HG02970 (cell line): ENCODE measurements at regions not wholly inside any gene's neighbourhood (a gene's known extent, or its start where the extent isn't known, plus 50 kb on each side); places are given as distances from the start of the nearest gene placed in this dataset.
"Not testable (repeated sequence)": the region's sequence is repeated elsewhere in the genome, so short reads cannot be mapped to it uniquely, and the experiment has no call there.

Experiments
- ATAC-seq: cut with Tn5 transposase; IDR thresholded peaks from one replicate; pipeline ENCODE4 v1.9.1; 2021; ENCODE audit warnings: mild to moderate bottlenecking, moderate library complexity, moderate number of reproducible peaks; ENCODE audit not compliant: unreplicated experiment, low FRiP score

DNA sequence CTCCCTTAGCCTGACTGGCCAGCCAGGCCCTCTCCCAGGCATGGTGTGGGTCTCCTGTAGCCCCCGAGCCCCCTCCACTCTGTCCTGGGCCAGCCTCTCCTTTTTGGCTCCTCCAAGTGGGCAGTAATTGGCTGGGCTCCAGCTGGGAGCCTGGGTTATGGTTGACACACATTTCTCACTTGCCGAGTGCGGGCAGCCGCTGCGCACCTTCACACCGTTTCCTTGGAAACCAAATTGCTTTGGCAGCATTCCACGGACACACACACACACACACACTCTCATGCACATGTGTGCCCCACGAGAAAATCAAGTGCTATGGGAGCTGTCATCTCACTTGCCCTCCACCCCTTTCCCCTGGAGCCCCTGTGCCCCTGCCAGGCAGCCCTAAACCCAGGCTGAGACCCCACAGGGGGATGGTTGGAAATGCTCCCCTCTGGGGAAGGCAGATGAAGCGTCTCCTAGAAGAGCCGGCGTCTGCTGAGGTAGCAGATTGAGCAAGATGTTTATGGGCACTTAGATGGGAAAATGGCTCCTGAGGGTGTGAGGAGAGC lies 402.7 kb upstream of the TNRC6C start:
- ATAC-seq = no peak

DNA sequence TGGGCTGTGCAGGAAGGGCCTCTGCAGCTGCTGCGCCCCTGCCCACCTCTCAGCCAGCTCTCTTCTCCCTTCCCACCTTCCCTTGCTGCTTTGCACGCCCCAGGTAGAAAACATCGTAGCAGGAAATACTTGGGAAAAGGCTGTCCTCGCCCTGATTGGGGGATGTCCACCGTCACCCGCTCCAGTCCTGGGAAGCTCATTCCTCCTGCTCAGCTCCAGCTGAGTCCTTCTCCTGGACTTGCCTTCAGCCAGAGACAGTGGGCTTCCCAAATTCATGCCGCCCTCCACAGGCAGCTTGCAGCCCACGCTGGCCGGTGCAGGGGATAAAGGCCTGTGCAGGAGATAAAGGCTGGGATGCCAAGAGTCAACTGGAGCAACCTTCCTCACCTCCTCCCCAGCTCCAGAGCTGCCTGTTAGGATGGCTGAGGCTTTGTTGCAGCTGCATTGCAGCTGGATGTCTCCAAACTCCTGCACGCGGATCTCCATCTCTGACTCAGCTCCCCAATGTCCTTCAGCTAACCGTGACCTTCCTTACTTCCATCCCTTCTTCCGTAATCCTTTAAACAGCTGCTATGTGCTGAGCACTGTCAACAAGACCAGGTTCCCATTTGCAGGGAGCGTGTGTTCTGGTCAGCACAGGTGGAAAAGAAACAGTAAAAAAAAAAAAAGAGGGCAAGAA lies 402.0 kb upstream of the TNRC6C start:
- no peak for ATAC-seq

DNA sequence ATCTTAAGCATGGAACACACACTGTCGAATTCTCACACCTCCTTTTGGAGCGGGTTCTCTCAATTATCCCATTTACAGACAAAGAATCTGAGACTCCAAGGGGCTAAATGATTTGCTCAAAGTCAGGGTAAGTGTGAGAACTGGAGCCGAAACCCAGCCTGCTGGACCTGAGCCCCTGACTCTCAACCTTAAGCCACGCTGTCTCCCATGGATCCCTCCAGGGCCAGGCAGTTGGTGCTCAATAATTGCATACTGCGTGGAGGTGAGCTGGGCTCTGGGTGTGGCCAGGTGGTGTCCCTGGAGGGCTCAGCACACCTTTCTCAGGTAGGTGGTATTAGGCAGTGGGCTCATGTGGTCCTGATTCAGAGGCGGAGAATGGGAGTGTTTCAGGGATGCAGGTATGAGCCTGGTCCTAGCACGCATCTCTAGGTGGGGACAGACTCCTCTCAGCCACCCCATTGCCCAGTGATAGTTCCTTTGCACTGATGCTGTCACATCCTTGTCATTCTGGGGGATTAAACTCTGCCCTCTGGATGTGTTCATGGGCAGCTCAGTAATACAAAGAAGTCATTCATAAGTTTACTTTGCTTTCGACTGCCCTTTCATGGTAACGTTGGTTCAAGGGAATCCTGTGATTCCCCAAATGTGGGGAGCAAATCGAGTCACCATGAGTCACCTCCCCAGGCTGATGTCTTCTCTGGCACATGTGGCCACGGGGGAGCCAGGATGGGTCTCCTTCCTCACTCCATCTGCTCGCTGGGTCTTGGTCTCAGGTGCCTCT lies 399.5 kb upstream of the TNRC6C start:
- ATAC-seq = no peak

DNA sequence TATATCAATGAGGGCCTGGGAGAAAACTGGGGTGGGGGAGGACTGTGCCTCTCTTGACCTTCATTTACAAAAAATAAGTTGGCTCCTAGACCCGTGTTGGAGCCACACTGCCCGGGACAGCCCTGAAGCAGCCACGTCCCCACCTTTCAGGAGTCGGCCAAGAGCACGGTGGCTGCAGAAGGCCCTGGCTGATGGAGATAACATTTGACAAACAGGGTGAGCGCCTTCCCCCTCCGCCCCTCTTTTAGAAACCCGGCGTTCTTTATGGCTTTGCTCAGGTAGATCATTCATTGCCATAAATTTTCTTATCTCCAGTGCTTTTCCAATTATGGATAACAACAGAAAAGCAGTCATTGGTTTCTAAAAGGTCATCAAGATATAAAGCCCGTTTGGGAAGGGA lies 398.1 kb upstream of the TNRC6C start:
- ATAC-seq = no peak

DNA sequence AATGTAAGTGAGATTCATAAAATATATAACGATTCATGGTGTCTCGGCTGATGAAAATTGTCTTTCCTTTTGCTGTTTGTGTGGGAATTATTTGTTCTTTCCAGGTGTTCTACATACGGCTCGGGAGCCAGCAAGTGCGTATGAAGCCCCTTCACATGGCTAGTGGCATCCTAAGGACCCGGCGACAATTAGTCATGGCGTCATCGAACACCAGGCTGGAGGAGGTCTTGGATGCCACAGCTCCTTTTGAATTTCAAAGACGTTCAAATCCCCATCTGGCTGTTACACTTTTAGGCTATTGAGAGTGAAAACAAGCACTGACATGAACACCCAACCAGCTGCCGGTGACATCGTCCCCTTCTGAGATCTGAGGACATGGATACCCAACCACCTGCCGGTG lies 397.7 kb upstream of the TNRC6C start:
- no peak for ATAC-seq

DNA sequence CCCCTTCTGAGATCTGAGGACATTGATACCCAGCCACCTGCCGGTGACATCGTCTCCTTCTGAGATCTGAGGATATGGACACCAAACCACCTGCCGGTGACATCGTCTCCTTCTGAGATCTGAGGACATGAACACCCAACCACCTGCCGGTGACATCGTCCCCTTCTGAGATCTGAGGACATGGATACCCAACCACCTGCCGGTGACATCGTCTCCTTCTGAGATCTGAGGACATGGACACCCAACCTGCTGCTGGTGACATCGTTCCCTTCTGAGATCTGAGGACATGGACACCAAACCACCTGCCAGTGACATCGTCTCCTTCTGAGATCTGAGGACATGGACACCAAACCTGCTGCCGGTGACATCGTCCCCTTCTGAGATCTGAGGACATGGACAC lies 396.1 kb upstream of the TNRC6C start:
- not testable (repeated sequence) for ATAC-seq

DNA sequence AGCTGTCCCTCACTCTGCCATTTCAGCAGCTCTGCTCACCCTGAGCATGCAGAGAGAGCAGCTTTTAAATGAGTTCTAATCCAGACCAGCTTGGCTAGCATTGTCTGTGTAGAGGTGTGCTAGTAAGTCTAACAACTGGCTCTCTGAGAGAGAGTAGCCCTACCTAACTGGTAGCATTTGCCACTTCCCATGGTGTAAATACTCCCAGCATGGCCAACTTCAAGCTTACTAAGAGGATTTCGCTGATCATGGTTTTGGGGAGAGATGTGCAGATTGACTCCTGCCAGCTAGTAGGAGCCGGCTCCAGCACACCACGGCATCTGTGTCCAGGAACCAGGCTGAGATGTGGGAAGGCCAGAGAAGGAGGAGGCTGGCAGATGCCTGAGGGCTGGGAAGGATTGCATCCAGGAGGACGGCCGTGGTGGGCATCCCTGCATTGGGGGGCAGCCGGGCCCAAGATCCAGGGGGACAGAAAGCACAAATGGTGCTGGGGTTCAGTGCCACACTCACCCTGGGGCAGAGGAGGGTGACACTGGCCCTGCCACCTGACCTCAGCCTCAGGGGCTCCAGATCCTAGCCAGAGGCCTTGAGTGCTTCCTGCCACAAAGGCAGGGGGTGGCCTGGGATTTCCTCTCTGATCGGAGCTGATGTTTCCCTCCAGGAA lies 394.9 kb upstream of the TNRC6C start:
- ATAC-seq = no peak

DNA sequence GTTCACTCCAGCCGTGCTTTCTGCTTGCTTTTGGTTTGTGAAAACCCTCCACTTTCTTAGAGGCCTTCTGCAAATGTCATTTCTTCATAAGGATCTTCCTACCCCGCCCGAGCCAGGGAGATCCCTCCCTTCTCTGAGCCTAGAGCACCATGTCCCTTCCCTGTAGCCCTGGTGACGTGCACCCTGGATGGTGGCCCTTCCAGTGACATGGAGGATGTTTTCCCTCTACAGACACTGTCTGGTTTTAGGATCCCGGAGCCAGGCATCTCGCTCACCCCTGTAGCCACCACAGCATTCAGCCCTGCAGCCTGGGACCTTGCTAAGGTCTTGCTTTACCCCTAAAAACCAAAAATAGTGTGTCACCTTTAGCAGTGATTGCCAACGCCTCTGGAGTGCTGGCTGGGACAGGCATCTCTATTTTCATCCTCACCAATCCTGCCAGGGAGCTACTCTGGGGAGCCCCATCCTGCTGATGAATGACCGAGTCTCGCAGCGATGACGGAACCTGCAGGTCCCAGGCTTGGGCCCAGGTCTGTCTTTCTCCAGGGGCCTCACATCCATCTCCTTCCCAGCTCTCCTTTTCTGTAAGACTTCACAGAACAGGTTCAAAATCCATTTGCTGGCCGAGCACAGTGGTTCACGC lies 394.1 kb upstream of the TNRC6C start:
- ATAC-seq = no peak

DNA sequence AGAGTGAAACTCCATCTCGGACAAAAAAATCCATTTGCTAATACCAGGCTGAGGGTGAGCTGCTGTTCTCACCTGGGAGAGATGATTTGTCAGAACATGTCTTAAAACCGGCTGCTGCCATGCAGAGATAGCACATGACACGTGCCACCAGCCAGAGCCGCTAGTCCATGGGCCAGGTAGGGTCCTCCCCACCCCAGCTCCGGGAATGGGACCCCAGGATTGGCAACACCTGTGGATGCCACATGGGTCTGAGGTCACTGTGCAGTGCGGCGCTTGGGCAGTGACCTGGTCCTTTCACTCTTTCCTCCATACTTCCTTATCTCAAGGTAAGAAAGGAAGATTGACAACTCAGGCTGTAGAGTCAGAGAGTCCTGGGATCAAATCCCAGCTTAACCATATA lies 393.3 kb upstream of the TNRC6C start:
- ATAC-seq = no peak

DNA sequence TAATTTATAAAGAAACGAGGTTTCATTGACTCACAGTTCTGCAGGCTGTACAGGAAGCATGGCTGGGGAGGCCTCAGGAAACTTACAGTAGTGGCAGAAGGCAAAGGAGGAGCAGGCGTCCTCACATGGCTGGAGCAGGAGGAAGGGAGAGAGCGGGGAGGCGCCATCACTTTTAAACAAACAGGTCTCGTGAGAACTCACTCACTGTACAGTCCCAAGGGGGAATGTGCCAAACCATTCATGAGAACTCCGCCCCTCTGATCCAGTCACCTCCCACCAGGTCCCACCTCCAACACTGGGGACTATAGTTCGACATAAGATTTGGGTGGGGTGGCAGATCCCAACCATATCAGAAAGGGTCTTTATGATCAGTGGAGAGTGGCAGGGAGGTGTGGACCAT lies 392.4 kb upstream of the TNRC6C start:
- no peak for ATAC-seq

DNA sequence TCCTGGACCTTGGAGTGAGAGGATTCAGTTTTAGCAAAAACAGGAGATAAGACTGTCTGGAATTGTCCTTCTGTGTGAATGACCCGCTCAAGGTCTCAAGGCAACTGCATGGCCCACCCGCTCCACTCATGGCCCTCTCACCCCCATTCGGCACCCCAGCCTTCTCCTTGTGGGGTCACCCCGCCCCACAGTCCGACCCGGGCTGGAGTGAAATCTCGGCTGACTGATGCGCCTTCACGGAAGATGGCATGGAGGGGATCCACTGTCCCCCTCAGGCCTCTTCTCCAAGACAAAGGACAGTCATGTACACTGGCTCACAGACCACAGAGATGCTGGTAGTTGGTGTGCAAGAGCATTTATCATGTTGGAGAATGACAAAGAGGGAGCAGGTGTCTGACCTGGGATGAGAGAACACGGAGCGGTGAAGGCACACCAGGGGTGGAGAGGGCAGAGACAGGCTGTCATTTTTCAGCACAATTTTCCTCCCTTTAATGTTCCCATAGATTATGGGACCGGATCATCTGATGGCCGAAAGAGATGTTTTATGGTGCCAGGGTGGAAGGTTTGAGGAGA lies 391.9 kb upstream of the TNRC6C start:
- ATAC-seq = no peak

DNA sequence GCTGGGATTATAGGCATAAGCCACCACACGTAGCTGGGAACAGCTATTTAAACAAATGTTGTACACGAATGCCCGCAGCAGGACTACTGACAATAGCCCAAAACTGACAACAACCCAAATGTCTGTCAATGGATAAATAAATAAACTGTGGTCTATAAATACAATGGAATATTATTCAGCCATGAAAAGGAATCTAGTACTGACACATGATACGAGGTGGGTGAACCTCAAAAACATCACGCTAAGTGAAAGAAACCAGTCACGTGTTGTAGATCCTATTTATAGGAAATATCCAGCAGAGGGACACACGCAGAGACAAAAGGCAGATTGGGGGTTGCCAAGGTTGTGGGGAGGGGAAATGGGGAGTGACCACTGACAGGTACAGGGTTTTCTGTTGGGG lies 390.0 kb upstream of the TNRC6C start:
- ATAC-seq = no peak

DNA sequence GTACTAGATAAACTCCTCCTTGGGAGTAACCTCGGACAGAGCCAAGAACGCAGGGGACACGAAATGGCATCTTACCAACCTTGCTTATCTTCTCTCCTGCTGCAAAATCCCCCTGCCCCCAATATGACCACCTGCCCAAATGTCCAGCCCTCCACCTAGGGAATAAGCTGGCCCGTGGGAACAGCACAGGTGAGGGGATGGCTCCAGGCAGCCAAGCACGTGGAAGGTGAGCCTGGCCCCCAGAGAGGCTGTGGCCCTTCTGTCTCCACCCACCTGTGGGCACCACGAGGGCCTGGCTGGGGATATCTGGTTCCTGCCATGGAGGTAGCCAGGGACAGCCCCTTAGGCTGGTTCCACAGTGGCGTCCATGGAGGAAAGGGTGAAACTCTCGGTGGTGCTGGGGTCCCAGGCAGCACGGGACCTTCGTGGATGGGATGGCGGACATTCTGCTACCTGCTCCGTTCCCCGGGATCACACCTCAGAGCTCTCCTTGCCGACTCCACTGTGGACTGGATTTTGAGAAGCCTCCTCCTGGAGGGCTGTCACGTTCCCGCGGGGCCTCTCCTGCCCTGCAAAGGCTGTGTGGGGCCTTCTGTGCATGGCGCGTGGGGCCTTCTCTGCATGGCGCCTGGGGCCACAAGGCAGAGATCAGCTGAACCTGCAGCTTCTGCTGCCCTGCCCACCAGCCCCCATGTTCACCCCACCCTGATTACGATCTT lies 388.5 kb upstream of the TNRC6C start:
- ATAC-seq = no peak

DNA sequence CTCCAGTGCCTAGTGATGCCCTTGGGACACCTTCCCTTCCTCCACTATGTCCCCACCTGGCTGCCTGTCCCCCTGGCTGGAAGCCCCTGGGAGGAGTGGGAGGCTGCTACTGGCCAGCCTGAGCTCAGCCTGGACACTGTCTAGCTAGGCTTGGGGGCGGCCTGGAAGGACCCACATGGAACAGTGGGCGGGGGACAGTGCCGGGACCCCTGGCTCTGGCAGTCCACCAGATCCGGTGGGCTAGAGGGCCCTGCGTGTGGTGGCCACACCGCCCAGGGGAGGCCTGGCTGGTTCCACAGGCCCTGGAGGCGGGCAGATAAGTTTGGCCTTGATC lies 388.0 kb upstream of the TNRC6C start:
- no peak for ATAC-seq

DNA sequence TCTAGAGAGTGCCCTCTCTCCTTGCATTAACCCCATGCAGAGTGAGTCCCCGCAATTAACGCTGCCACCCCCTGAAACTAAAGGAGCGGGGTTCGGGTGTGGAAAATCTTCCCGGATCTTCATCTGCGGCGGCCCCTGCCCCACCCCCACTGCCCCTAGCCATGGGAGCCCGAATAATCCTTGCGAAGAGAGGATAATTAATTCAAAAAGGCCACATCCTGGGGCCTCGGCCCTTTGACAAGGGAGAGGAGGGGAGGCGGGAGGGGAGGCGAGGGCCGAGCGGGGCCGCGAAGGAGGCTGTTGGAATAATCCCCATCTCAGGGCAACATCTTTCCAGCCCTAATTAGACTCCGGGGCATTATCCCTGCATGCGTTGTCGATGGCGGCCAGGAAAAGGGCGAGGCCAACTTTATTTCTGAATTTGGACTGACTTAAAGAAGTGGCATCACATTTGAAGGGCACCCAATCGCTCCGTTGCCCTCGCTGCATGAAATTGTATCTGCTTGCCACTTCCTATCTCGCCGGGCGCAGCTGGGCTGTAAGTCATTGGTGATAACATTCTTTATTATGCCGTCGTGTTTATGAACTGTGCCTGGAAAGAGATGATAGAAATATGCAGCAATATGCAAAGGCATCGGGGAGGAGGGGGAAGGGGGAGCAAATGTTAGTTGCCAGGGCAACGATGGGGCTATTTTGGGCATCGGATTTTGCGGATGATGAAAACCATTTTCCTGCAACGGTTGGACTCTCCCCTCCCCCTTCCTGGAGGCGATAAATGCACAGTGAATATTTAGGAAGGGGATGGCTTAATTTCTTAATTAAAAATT lies 387.1 kb upstream of the TNRC6C start:
- no peak for ATAC-seq

DNA sequence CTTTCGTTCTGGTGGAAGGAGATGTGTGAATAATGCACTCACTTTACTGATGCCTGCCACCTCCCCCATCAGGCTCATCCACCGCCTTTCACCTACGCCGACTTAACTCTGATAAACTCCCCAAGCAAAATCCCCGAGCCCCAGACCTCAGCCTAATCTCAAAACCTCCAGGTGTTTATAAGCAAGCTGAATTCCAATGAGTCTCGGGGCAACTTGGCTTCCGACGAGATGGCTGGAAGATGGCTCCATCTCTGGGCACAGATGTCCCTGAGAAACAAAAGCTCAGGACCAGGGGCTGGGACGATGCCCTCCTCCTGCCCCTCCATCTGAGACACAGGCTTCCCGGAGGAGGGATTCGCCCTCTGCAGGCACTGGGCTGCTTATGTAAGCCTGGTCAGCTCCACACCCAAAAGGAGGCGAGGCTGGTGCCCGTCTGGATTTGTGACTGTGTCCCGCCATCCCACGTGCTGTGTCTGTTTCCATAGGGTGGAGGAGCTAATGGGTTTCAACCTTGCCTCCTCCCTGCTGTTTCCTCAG lies 386.4 kb upstream of the TNRC6C start:
- ATAC-seq = no peak

DNA sequence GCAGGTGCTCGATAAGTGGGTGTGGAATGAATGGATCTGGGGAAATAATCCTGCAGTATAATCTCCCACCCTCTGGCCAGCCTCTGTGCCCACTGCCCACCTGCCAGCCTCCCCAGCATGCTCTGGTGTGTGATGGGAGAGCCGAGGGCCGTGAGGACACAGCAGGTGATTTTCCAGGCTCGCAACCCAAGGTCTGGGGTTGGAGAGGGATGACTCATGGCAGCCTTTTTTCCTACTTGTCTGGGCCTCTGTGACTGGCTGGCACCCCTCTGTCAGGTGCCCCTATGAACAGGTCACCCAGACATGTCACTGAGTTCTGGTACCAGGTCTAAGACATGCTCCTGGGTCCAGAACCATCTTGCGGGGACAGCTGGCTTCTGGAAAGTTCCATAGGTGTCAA lies 385.7 kb upstream of the TNRC6C start:
- no peak for ATAC-seq

DNA sequence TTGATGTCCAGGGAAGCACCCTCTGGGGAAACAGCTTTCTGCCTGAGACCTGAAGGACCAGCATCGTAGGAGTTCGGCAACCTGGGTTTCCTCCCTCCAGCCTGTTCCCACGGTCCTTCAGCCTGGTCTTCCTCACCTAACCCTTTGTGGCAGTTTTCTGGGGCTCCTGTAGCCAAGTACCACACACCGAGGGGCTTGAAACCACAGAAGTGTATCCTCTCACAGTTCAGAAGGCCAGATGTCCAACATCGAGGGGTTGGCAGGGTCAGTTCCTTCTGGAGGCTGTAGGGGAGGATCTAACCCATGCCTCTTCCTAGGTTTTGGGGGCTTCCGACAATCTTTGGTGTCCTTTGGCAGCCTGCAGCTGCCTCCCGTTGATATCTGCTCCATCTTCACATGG lies 381.0 kb upstream of the TNRC6C start:
- no peak for ATAC-seq

DNA sequence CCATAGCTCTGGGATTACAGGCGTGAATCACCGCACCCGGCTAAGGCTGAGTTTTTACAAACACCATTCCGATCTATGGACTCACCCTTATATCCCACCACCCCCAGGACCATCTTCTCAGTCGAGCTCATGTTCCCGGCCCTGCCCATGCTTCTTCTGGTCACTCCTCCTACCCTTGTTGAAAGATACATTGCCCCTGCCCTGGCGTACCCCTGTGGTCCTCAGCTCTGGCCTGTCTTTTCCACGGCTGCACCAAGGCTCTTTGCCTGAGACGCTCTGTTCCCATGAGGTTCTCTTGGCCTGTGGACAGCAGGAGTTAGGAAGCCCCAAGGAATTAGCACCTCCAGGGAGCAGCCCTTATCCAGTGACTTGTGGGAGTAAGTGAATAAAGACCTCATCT lies 379.4 kb upstream of the TNRC6C start:
- no peak for ATAC-seq
